Subcutaneous abdominal adipose tissue (tissue), 5 donors: ENCODE measurements at regions not wholly inside any gene's neighbourhood (a gene's known extent, or its start where the extent isn't known, plus 50 kb on each side); places are given as distances from the start of the nearest gene placed in this dataset.

ENCODE experiments used
- H3K27ac ChIP-seq: one replicate; pipeline ENCODE4 v1.7.0; 2013; ENCODE audit warnings: low read depth, mild to moderate bottlenecking, inconsistent platforms, low read length, moderate library complexity
- H3K27me3 ChIP-seq, 5 donors: one replicate each; pipeline ENCODE4 v1.7.0; 2013; ENCODE audit warnings: low read length in 5 of 5, inconsistent platforms in 1 of 5; ENCODE audit not compliant: control insufficient read depth in 5 of 5, insufficient read depth in 4 of 5
- H3K36me3 ChIP-seq, 5 donors: one replicate each; pipeline ENCODE4 v1.7.0; 2013; ENCODE audit warnings: low read length in 5 of 5; ENCODE audit not compliant: control insufficient read depth in 5 of 5, insufficient read depth in 5 of 5
- H3K4me1 ChIP-seq, 5 donors: one replicate each; pipeline ENCODE4 v1.7.0; 2013; ENCODE audit warnings: low read length in 5 of 5, mild to moderate bottlenecking in 3 of 5, moderate library complexity in 1 of 5; ENCODE audit not compliant: control insufficient read depth in 5 of 5, insufficient read depth in 5 of 5
- H3K4me3 ChIP-seq, 5 donors: one replicate each; pipeline ENCODE4 v1.7.0; 2013; ENCODE audit warnings: low read length in 5 of 5, low read depth in 1 of 5
- H3K9ac ChIP-seq, 5 donors: one replicate each; pipeline ENCODE4 v1.7.0; 2013; ENCODE audit warnings: low read length in 5 of 5, mild to moderate bottlenecking in 4 of 5, moderate library complexity in 3 of 5
- H3K9me3 ChIP-seq, 5 donors: one replicate each; pipeline ENCODE4 v1.7.0; 2013; ENCODE audit warnings: low read length in 5 of 5; ENCODE audit not compliant: control insufficient read depth in 5 of 5
- donor health status: healthy.
- donor health status: healthy.
- donor health status: healthy.
- donor health status: healthy.
- donor health status: healthy.

- Histone ChIP-seq H3K27ac (no peak overlapping the region), H3K27me3 (no peaks in the 10 kb centered on the region), H3K36me3 (no peaks in the 10 kb centered on the region), H3K9ac (no peak overlapping the region), H3K4me1 (no peaks in the 10 kb centered on the region), H3K4me3 (no peak overlapping the region), H3K9me3 (no peaks in the 10 kb centered on the region)
Observed at GRCh38 chr9:73539881-73540390, 388.3 kb downstream of the ANXA1 start.

- Histone ChIP-seq H3K4me1 (no peaks in the 10 kb centered on the region), H3K9me3 (no peaks in the 10 kb centered on the region), H3K4me3 (no peak overlapping the region), H3K27ac (no peak overlapping the region), H3K27me3 (no peaks in the 10 kb centered on the region), H3K9ac (no peak overlapping the region), H3K36me3 (no peaks in the 10 kb centered on the region)
Observed at GRCh38 chr9:73541923-73542322, 390.3 kb downstream of the ANXA1 start.

GRCh38 chr9:73543727-73544126 lies 392.1 kb downstream of the ANXA1 start:
- Histone ChIP-seq H3K4me3 (no peak overlapping the region), H3K27me3 (no peaks in the 10 kb centered on the region), H3K9me3 (no peaks in the 10 kb centered on the region), H3K4me1 (no peaks in the 10 kb centered on the region), H3K27ac (no peak overlapping the region), H3K36me3 (no peaks in the 10 kb centered on the region), H3K9ac (no peak overlapping the region)

GRCh38 chr9:73548201-73548600 lies 396.5 kb downstream of the ANXA1 start:
- H3K27ac ChIP-seq = no peak overlapping the region
- H3K4me1 ChIP-seq = no peaks in the 10 kb centered on the region
- H3K9ac ChIP-seq = no peak overlapping the region
- no peak overlapping the region for H3K4me3 ChIP-seq
- H3K27me3 ChIP-seq = no peaks in the 10 kb centered on the region
- no peaks in the 10 kb centered on the region for H3K36me3 ChIP-seq
- no peaks in the 10 kb centered on the region for H3K9me3 ChIP-seq

- Histone ChIP-seq H3K27me3 (no peaks in the 10 kb centered on the region), H3K36me3 (no peaks in the 10 kb centered on the region), H3K9me3 (no peaks in the 10 kb centered on the region), H3K4me3 (no peak overlapping the region), H3K9ac (no peak overlapping the region), H3K27ac (no peak overlapping the region), H3K4me1 (no peaks in the 10 kb centered on the region)
Observed at GRCh38 chr9:73549991-73550390, 398.3 kb downstream of the ANXA1 start.

- Histone ChIP-seq H3K9ac (no peak overlapping the region), H3K4me3 (no peak overlapping the region), H3K36me3 (no peaks in the 10 kb centered on the region), H3K27ac (no peak overlapping the region), H3K4me1 (no peaks in the 10 kb centered on the region), H3K27me3 (no peaks in the 10 kb centered on the region), H3K9me3 (no peaks in the 10 kb centered on the region)
Observed at GRCh38 chr9:73553295-73553694, 401.6 kb downstream of the ANXA1 start.

GRCh38 chr9:73558471-73558870 lies 406.8 kb downstream of the ANXA1 start:
- Histone ChIP-seq H3K36me3 (no peaks in the 10 kb centered on the region), H3K27ac (no peak overlapping the region)

GRCh38 chr9:73565026-73565425 lies 413.4 kb downstream of the ANXA1 start:
- no peaks in the 10 kb centered on the region for H3K27me3 ChIP-seq
- H3K4me1 ChIP-seq = no peaks in the 10 kb centered on the region
- no peak overlapping the region for H3K27ac ChIP-seq
- H3K9me3 ChIP-seq = no peaks in the 10 kb centered on the region
- H3K9ac ChIP-seq = no peak overlapping the region
- H3K36me3 ChIP-seq = no peaks in the 10 kb centered on the region
- no peak overlapping the region for H3K4me3 ChIP-seq

More at GRCh38 chr9:73558471-73558870, 406.8 kb downstream of the ANXA1 start:
- no peaks in the 10 kb centered on the region for H3K4me1 ChIP-seq
- no peaks in the 10 kb centered on the region for H3K9me3 ChIP-seq
- no peaks in the 10 kb centered on the region for H3K27me3 ChIP-seq
- no peak overlapping the region for H3K9ac ChIP-seq
- H3K4me3 ChIP-seq = no peak overlapping the region

GRCh38 chr9:73565833-73566465 lies 414.3 kb downstream of the ANXA1 start:
- Histone ChIP-seq H3K4me3 (no peak overlapping the region), H3K4me1 (no peaks in the 10 kb centered on the region)

GRCh38 chr9:73566627-73567026 lies 415.0 kb downstream of the ANXA1 start:
- no peaks in the 10 kb centered on the region for H3K36me3 ChIP-seq
- no peak overlapping the region for H3K4me3 ChIP-seq
- H3K9me3 ChIP-seq = no peaks in the 10 kb centered on the region
- H3K4me1 ChIP-seq = no peaks in the 10 kb centered on the region
- H3K27ac ChIP-seq = no peak overlapping the region
- H3K27me3 ChIP-seq = no peaks in the 10 kb centered on the region
- no peak overlapping the region for H3K9ac ChIP-seq

More at GRCh38 chr9:73565833-73566465, 414.3 kb downstream of the ANXA1 start:
- no peaks in the 10 kb centered on the region for H3K36me3 ChIP-seq
- H3K27me3 ChIP-seq = no peaks in the 10 kb centered on the region
- no peak overlapping the region for H3K27ac ChIP-seq
- H3K9me3 ChIP-seq = no peaks in the 10 kb centered on the region
- no peak overlapping the region for H3K9ac ChIP-seq
